NCI-H2107 treated with DMSO at 0.1 percent for 48 hours (cell line): ENCODE measurements at regions not wholly inside any gene's neighbourhood (a gene's known extent, or its start where the extent isn't known, plus 50 kb on each side); places are given as distances from the start of the nearest gene placed in this dataset.
"Not testable (repeated sequence)": the region's sequence is repeated elsewhere in the genome, so short reads cannot be mapped to it uniquely, and the experiment has no call there.

Source experiments
- DNase-seq: peaks from one replicate; lab custom pipeline; 2025; ENCODE audit not compliant: unreplicated experiment; lab: John Stamatoyannopoulos, UW

- DNase-seq = not testable (repeated sequence)
Measured at GRCh38 chr10:45056806-45057205, 56.1 kb downstream of the ZNF22 start.

GRCh38 chr10:45058580-45058979, 57.9 kb downstream of the ZNF22 start:
- DNase-seq = no peak

- DNase-seq = no peak
Measured at GRCh38 chr10:45058992-45059561, 58.4 kb downstream of the ZNF22 start.

GRCh38 chr10:45059632-45060031, 58.9 kb downstream of the ZNF22 start:
- no peak for DNase-seq

GRCh38 chr10:45061982-45062381, 61.3 kb downstream of the ZNF22 start:
- DNase-seq = no peak

- no peak for DNase-seq
Measured at GRCh38 chr10:45063591-45064231, 63.0 kb downstream of the ZNF22 start.

- no peak for DNase-seq
Measured at GRCh38 chr10:45064998-45065397, 64.3 kb downstream of the ZNF22 start.

- no peak for DNase-seq
Measured at GRCh38 chr10:45071043-45071813, 70.5 kb downstream of the ZNF22 start.

GRCh38 chr10:45075216-45075615, 74.5 kb downstream of the ZNF22 start:
- no peak for DNase-seq

GRCh38 chr10:45075826-45076380, 75.2 kb downstream of the ZNF22 start:
- no peak for DNase-seq

GRCh38 chr10:45076891-45077290, 76.2 kb downstream of the ZNF22 start:
- no peak for DNase-seq

- DNase-seq = no peak
Measured at GRCh38 chr10:45080331-45080730, 79.6 kb downstream of the ZNF22 start.

GRCh38 chr10:45082176-45082575, 81.5 kb downstream of the ZNF22 start:
- no peak for DNase-seq

- DNase-seq = no peak
Measured at GRCh38 chr10:45091968-45092367, 91.2 kb downstream of the ZNF22 start.

- DNase-seq = no peak
Measured at GRCh38 chr10:45093945-45094344, 93.2 kb downstream of the ZNF22 start.

GRCh38 chr10:45095286-45095685, 94.6 kb downstream of the ZNF22 start:
- DNase-seq = no peak

- DNase-seq = no peak
Measured at GRCh38 chr10:45096001-45096400, 95.3 kb downstream of the ZNF22 start.

- no peak for DNase-seq
Measured at GRCh38 chr10:45100429-45100828, 99.7 kb downstream of the ZNF22 start.

GRCh38 chr10:45104674-45105073, 104.0 kb downstream of the ZNF22 start:
- no peak for DNase-seq

GRCh38 chr10:45105309-45105708, 104.6 kb downstream of the ZNF22 start:
- not testable (repeated sequence) for DNase-seq

- no peak for DNase-seq
Measured at GRCh38 chr10:45106236-45106856, 105.6 kb downstream of the ZNF22 start.

GRCh38 chr10:45111509-45111908, 110.8 kb downstream of the ZNF22 start:
- DNase-seq = no peak
